ENCODE measurements at regions not wholly inside any gene's neighbourhood (a gene's known extent, or its start where the extent isn't known, plus 50 kb on each side); places are given as distances from the start of the nearest gene placed in this dataset.
"Not testable (repeated sequence)": the region's sequence is repeated elsewhere in the genome, so short reads cannot be mapped to it uniquely, and the experiment has no call there.

DNA sequence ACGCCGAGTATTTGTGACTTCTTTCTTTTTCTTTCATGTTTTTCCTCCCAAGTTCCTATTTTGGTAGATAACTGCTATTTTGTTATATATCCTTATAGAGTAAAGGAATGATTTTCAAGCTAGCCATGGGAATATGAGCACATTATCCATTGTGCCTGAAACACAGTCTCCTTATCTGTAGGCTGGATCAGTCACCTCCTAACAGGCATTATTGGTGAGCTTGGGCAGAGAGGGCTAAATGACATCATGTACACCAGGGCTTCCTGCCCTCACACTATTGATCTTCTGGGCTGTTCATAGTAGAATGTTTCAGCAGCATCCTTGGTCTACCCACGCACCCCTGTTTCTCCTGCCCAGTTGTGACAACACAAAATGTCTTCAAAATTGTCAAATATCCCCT is 88.1 kb upstream of the CTBP2 start:
- H3K4me3 Mint-ChIP-seq, result no peak overlapping the region
- no peak overlapping the region for H3K27ac Mint-ChIP-seq
- peaks cover 0 to 37% (median 18%) of the 10 kb centered on the region in 9 donors for H3K9me3 Mint-ChIP-seq
- no peak for ATAC-seq
- no peak for DNase-seq
- peaks cover 3 to 15% (median 7%) of the 10 kb centered on the region in 5 donors for H3K27me3 Mint-ChIP-seq
- POLR2A ChIA-PET, result no interaction called here
- H3K36me3 Mint-ChIP-seq, result no peaks in the 10 kb centered on the region
- no peaks in the 10 kb centered on the region for H3K4me1 Mint-ChIP-seq

DNA sequence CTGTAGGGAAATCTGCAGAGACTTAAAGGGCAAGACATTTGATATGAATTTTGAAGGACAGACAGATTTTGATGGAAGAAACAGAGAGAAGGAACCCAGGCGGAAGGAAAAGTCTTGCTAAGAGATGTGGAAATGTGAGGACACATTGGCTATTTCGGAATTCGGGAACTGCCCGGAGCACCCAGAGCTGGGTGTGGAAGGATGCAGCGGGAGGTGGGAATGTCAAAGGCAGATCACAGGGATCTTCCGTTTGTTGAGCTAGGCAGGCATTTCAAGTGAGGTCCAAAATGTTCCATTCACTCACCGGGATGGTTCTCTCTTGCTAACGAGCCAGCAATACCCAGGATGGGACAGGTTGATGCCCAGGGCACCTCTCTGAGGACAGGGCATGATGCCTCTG is 87.2 kb upstream of the CTBP2 start:
- Mint-ChIP-seq H3K27ac (no peak overlapping the region), H3K4me1 (no peaks in the 10 kb centered on the region), H3K9me3 (peaks cover 0 to 27% (median 11%) of the 10 kb centered on the region in 9 donors), H3K4me3 (no peak overlapping the region), H3K27me3 (peaks cover 0 to 11% (median 7%) of the 10 kb centered on the region in 5 donors), H3K36me3 (no peaks in the 10 kb centered on the region)
- POLR2A ChIA-PET, result no interaction called here
- ATAC-seq (no peak), DNase-seq (no peak)

DNA sequence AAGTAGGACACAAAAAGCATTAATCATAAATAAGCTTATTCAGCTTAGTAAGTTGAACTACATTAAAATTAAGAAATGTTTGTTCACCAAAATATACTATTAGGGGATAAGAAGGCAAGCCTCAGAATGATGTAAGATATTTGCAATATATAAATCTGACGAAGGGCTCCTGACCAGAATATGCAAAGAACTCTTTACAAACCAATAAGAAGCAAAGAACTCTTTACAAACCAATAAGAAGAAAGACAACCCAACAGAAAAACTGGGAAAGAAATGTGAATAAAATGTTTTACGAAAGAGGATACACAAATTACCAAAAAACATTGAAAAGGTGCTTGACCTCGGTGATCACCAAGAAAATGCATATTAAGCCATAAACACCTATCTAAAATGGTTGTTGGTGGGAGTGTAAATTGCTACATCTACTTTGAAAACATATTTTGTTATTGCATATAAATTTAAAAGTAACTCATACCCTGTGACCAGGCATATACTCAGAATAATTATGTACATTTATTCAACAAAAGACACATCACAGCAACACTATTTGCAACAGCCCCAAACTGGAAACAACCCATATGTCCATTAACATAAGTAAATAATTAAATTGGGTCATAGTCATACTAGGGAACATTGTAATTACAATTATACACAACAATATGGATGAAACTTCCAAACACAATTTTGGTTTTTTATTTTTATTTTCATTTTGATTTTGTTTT is 83.3 kb upstream of the CTBP2 start:
- ATAC-seq, result no peak
- Mint-ChIP-seq H3K4me1 (no peaks in the 10 kb centered on the region), H3K9me3 (peaks cover 3 to 16% (median 6%) of the 10 kb centered on the region in 9 donors), H3K27ac (no peak overlapping the region), H3K27me3 (peaks cover 0 to 11% (median 9%) of the 10 kb centered on the region in 5 donors), H3K36me3 (peaks cover 0 to 3% (median 0%) of the 10 kb centered on the region in 3 donors), H3K4me3 (no peak overlapping the region)
- no peak for DNase-seq
- POLR2A ChIA-PET, result no interaction called here

DNA sequence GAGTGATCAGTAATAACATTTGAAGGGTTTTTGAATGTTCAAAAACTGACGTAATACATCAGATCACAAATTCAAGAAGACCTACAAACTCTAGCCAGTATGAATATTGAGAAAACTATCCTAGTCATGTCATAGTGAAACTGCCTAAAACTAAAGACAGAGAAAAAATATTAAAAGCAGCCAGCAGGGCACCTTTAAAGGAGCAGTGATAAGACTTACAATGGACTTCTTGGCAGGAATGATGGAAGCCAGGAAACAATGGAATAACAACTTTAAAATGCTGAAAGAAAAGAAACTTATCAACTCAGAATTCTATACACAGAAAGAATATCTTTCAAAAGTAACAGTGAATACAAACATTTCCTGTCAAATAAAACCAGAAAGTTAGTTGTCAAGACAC is 78.3 kb upstream of the CTBP2 start:
- POLR2A ChIA-PET, result no interaction called here
- no peak for ATAC-seq
- Mint-ChIP-seq H3K36me3 (peaks cover 0 to 12% (median 3%) of the 10 kb centered on the region in 3 donors), H3K4me1 (no peaks in the 10 kb centered on the region), H3K27me3 (peaks cover 4 to 26% (median 11%) of the 10 kb centered on the region in 5 donors), H3K9me3 (peaks cover 11 to 33% (median 17%) of the 10 kb centered on the region in 9 donors), H3K4me3 (no peak overlapping the region), H3K27ac (no peak overlapping the region)
- DNase-seq, result no peak

DNA sequence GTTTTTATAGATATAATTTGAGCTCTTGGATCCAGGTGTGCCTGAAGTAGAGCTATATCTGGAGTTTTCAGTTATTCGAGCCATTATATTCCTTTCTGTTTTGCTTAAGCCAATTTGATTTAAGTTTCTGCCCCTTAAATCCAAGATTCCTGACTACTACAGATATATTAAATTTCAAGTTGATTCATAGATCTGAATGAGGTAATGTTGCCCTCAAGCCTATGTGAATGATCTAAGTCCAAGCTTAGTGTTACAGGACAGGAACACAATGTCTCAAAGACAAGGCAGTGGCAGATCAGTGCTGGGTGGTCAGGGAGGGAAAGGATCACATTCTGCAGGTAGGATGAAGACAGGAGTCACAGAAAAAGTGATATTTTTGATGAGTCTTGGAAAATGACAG is 75.7 kb upstream of the CTBP2 start:
- POLR2A ChIA-PET, result no interaction called here

DNA sequence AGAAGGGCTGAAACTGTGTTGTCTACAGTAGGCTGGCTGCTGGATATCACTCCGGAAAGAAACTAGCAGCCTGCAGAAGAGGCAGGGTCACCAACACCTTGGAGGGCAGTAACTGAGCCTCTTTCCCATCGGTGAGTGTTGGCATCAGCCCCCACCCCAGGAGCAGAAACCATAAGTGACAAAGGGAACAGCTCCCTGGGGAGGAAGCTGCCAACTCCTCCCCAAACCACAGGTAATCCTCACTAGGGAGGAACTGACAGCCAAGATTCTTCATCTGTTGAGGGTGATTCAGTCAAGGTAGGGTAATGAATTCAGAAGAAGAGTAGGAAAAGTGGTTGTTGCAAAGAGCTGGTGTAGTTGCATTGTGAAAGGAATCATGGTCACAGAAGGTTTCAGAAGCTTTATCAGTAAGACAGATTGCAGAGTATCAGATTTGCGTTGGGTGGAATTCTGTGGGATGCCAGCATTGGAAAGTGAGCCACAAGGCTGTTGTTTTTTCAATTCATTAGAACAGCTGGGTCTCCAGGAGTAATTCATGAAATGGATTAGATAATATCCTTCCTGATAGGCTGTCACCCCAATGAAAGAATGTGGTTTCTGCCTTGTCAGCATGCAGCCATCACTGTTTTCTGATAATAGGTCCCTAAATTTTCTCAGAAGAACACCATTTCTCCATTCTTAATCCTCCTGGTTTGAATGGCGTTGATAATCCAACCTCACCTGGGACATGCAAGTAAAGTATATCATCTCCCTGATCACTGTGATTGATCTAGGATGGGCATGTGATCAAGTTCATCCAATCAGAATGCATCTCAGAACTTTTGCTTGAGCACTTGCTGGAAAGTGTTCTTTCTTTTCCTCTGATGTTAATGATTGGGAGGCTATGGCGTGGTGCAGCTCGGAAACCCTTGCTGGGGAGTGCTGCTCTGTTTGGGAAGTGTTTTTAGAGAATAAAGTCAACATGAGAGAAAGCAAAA is 75.0 kb upstream of the CTBP2 start:
- DNase-seq, result no peak
- H3K36me3 Mint-ChIP-seq, result peaks cover 0 to 12% (median 3%) of the 10 kb centered on the region in 3 donors
- no peak overlapping the region for H3K4me3 Mint-ChIP-seq
- no peak for ATAC-seq
- no peak overlapping the region for H3K27ac Mint-ChIP-seq
- POLR2A ChIA-PET, result no interaction called here
- peaks cover 11 to 33% (median 17%) of the 10 kb centered on the region in 9 donors for H3K9me3 Mint-ChIP-seq
- H3K27me3 Mint-ChIP-seq, result peaks cover 8 to 26% (median 13%) of the 10 kb centered on the region in 5 donors
- no peaks in the 10 kb centered on the region for H3K4me1 Mint-ChIP-seq

More for the DNA sequence above, 75.7 kb upstream of the CTBP2 start:
- H3K27ac Mint-ChIP-seq, result no peak overlapping the region
- H3K4me1 Mint-ChIP-seq, result no peaks in the 10 kb centered on the region
- ATAC-seq (no peak), DNase-seq (no peak)
- peaks cover 0 to 12% (median 3%) of the 10 kb centered on the region in 3 donors for H3K36me3 Mint-ChIP-seq
- peaks cover 11 to 33% (median 17%) of the 10 kb centered on the region in 9 donors for H3K9me3 Mint-ChIP-seq
- peaks cover 8 to 26% (median 13%) of the 10 kb centered on the region in 5 donors for H3K27me3 Mint-ChIP-seq
- no peak overlapping the region for H3K4me3 Mint-ChIP-seq

DNA sequence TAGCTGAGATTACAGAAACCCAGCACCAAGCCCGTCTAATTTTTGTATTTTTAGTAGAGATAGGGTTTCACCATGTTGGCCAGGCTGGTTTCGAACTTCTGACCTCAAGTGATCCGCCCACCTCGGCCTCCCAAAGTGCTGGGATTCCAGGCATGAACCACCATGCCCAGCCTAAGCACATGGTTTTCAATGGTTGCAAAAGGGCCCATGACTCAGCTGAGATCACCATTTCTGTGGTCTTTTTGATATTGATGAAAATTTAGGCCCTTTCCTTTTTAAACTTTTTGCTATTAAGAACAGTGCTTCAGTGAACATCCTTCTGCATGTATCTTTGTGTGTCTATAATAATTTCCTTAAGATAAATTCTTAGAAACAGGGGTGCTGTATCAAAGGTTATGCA is 74.2 kb upstream of the CTBP2 start:
- H3K27ac Mint-ChIP-seq, POLR2A ChIA-PET, ATAC-seq: not testable (repeated sequence)

DNA sequence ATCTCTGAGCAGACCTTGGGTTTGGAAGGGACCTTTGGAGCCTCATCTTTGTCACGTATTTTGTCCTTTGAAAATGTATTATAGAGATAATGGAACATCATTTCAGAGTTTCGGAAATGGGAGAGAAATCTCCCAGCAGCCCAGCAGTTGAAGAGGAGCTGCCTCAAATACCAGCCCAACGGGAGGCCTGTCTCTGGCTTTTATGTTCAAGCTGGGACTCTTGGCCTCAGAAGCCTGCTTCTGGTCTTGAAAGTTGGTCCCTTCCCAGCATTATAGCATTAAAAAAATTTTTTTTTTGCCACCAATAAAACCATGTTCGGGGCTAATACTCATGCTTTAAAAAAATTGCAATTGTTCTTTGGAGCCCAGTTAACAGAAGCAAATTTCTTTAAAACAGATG is 73.4 kb upstream of the CTBP2 start:
- Mint-ChIP-seq H3K4me3 (no peak overlapping the region), H3K27ac (no peak overlapping the region), H3K36me3 (peaks cover 0 to 12% (median 0%) of the 10 kb centered on the region in 3 donors), H3K4me1 (no peaks in the 10 kb centered on the region), H3K27me3 (peaks cover 8 to 26% (median 12%) of the 10 kb centered on the region in 5 donors), H3K9me3 (peaks cover 7 to 28% (median 14%) of the 10 kb centered on the region in 9 donors)
- POLR2A ChIA-PET, result interaction anchor here (0.6 kb wide), 1 partner anchor 22 kb away, joined by 5 read pairs; no protein-coding TSS in a partner anchor
- ATAC-seq (no peak), DNase-seq (no peak)

More for the DNA sequence above, 74.2 kb upstream of the CTBP2 start:
- H3K4me3 Mint-ChIP-seq, DNase-seq, H3K4me1 Mint-ChIP-seq: not testable (repeated sequence)
- H3K9me3 Mint-ChIP-seq, result peaks cover 11 to 33% (median 19%) of the 10 kb centered on the region in 9 donors
- H3K27me3 Mint-ChIP-seq, result peaks cover 8 to 26% (median 13%) of the 10 kb centered on the region in 5 donors
- H3K36me3 Mint-ChIP-seq, result peaks cover 0 to 12% (median 3%) of the 10 kb centered on the region in 3 donors

DNA sequence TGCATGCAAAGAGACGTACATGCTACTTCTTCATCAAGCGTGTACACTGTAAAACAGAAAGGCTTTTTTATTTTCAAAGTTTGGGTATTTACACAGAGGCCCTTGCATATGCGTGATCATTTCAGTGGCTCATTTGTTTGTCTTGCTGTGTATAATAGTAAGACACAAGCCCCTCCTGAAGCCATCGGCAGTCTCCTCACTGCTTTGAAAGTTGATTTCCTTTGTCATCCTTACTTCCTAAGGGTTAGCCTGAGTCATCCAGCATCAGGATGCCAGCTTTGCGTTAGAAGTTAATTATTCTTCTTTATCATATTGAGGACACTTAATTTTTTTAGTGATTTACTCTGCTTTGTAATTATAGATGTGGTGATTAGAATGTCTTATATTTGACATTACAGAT is 72.5 kb upstream of the CTBP2 start:
- POLR2A ChIA-PET, result no interaction called here
- ATAC-seq, result no peak

DNA sequence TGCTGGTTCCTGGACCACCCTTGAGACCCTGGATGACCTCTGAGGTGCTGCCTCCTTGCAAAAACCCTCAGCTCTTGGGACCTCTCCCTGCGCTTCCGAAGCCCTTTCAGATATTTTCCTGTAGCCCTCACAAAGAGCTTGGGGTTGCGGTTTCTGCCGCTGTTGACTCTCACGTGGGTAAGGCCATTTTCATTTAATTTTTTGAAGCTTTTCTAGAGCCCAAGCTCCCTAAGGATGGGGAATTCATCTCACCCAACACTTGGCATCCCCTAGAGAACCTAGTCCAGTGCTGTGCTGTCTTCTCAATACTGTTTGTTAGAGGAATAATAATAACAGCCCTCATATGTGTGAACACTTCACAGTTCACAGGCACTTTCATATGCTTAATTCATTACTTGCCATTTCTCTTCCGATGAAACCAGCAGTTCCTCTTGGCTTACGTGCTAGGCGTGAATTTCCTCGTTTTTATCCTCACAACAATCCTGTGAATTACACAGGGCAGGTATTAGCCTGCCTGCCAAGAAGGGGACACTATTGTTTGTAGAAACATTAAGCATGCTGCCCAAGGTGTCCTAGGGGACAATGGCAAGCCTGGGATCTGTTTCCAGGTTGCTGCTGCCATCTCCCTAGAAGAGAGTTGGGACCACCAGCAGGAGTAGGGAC is 71.6 kb upstream of the CTBP2 start:
- Mint-ChIP-seq H3K4me1 (peaks cover 0 to 2% (median 0%) of the 10 kb centered on the region in 4 donors), H3K4me3 (no peak overlapping the region), H3K36me3 (peaks cover 0 to 4% (median 0%) of the 10 kb centered on the region in 3 donors), H3K27ac (peak overlapping the region in 1 of 10 donors; percentile 9), H3K27me3 (peaks cover 8 to 23% (median 12%) of the 10 kb centered on the region in 5 donors), H3K9me3 (peaks cover 0 to 12% (median 7%) of the 10 kb centered on the region in 9 donors)
- DNase-seq, result no peak
- ATAC-seq, result no peak
- POLR2A ChIA-PET, result no interaction called here

More for the DNA sequence above, 72.5 kb upstream of the CTBP2 start:
- no peak overlapping the region for H3K4me3 Mint-ChIP-seq
- no peaks in the 10 kb centered on the region for H3K4me1 Mint-ChIP-seq
- H3K36me3 Mint-ChIP-seq, result peaks cover 0 to 4% (median 0%) of the 10 kb centered on the region in 3 donors
- H3K27ac Mint-ChIP-seq, result no peak overlapping the region
- DNase-seq, result no peak
- peaks cover 8 to 26% (median 12%) of the 10 kb centered on the region in 5 donors for H3K27me3 Mint-ChIP-seq
- H3K9me3 Mint-ChIP-seq, result peaks cover 0 to 19% (median 9%) of the 10 kb centered on the region in 9 donors

DNA sequence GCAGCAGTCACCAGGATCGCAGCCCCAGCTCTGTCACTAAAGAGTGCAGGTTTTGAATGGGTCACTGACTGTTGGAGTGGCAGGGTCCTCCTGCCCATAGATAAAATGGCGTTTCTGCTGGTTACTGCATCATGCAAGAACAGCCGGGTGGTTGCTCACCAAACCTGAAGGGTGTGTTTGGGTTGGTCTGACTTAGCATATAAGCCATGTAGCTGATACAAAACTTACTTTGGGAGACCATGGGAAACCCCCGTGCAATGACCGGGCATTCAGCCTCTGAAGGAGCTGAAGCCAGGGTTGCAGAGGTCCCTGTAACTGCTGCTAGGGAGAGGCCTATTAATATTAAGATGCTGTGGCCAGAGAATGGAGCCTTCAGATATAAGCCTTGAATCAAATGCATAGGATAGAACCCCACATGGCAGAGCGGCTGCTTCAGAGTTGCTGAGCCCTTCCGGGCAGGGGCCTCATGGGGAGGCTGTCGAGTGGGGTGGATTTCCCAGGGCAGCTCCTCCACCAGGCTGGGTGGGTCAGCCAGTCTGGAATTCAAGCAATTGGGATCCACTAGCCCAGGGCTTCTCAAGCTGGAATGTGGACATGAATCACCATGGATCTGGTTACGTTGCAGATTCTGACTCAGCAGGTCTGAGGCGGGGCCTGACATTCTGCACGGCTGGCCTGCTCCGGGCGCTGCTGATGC is 70.9 kb upstream of the CTBP2 start:
- Mint-ChIP-seq H3K9me3 (peaks cover 0 to 9% (median 5%) of the 10 kb centered on the region in 9 donors), H3K36me3 (peaks cover 0 to 3% (median under 1%) of the 10 kb centered on the region in 3 donors), H3K27me3 (peaks cover 6 to 16% (median 11%) of the 10 kb centered on the region in 5 donors), H3K27ac (peak overlapping the region in 1 of 10 donors; percentile 9), H3K4me1 (peaks cover 0 to 2% (median 0%) of the 10 kb centered on the region in 4 donors), H3K4me3 (no peak overlapping the region)
- POLR2A ChIA-PET, result no interaction called here
- ATAC-seq (no peak), DNase-seq (no peak)

DNA sequence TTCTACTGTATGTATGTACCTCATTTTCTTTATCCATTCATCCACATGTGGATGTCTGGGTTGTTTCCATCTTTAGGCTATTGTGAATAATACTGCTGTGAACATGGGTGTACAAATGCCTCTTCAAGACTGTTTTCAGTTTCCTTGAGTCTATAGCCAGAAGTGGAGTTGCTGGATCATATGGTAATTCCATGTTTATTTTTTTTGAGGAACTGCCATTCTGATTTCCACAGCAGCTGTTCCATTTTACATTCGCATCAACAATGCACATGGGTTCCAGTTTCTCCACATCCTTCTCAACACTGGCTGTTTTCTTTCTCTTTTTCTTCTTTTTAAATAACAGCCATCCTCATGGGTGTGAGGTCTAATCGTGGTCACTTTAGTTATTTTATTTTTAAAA is 69.9 kb upstream of the CTBP2 start:
- Mint-ChIP-seq H3K9me3 (peaks cover 0 to 8% (median 4%) of the 10 kb centered on the region in 9 donors), H3K27ac (no peak overlapping the region), H3K4me1 (peaks cover 0 to 2% (median 0%) of the 10 kb centered on the region in 4 donors), H3K27me3 (peaks cover 4 to 9% (median 7%) of the 10 kb centered on the region in 5 donors), H3K36me3 (peaks cover 0 to 2% (median 0%) of the 10 kb centered on the region in 3 donors), H3K4me3 (no peak overlapping the region)
- DNase-seq, result no peak
- no peak for ATAC-seq
- POLR2A ChIA-PET, result no interaction called here

All from naive thymus-derived CD8-positive, alpha-beta T cell (primary cell).